K562 (cell line): ENCODE measurements at regions not wholly inside any gene's neighbourhood (a gene's known extent, or its start where the extent isn't known, plus 50 kb on each side); places are given as distances from the start of the nearest gene placed in this dataset.

ENCODE experiments used
- ATAC-seq: fragments of 200-7000 bp; cut with Tn5 transposase; 3 replicates; pipeline ENCODE4 v1.9.1; 2020; ENCODE audit warnings: moderate library complexity
- BruUV-seq: library from RNA; stranded (reverse); fragments of 400-500 nt; replicated peaks from 2 replicates; lab custom pipeline; 2021; lab: Mats Ljungman, UMichigan
- CTCF ChIA-PET: fragments of 300-600 bp; formaldehyde crosslinking; extraction: SDS; loops from one replicate; lab custom pipeline; 2021; ENCODE audit warnings: low intra/inter-chr PET ratio; lab: Yijun Ruan, JAX
- POLR2A ChIA-PET: fragments of 300-600, 350-650 bp; sonication (Branson Sonifier 250); formaldehyde crosslinking; extraction: SDS; loops from one replicate; lab custom pipeline; 2021; ENCODE audit warnings: antibody characterized with exemption, inconsistent platforms; lab: Yijun Ruan, JAX
- DNase-seq, 4 experiments: peaks; one replicate each; pipeline versions ENCODE4 v3.0.0 to v3.0.0-alpha.2; 2011 to 2018; ENCODE audit warnings: low spot score in 3 of 4, mixed read lengths in 3 of 4; ENCODE audit errors: extremely low read depth in 1 of 4
- FAIRE-seq: peaks from 2 replicates; lab custom pipeline; 2011; peaks lifted over from hg19 to GRCh38; lab: Jason Lieb, UNC
- H2AFZ ChIP-seq: 2 replicates; pipeline ENCODE4 v1.6.0; 2011; ENCODE audit warnings: low read depth, low read length, control low read depth, inconsistent platforms
- H3K27ac ChIP-seq: fragments of 200-600 bp; 3 replicates; pipeline ENCODE4 v1.8.0; 2011; ENCODE audit warnings: low read depth, mild to moderate bottlenecking, control low read depth, inconsistent platforms, low read length, moderate library complexity, mixed read lengths; ENCODE audit errors: extremely low read depth
- H3K27me3 ChIP-seq, 2 experiments: fragments of 300-600 bp in 1 of 2; 2 replicates in 1 of 2; 3 replicates in 1 of 2; pipeline versions ENCODE4 v1.6.0 to v1.8.0; 2011; ENCODE audit warnings: inconsistent platforms in 2 of 2, low read length in 2 of 2, mild to moderate bottlenecking in 1 of 2, mixed read lengths in 1 of 2, moderate library complexity in 1 of 2; ENCODE audit not compliant: control insufficient read depth in 2 of 2, insufficient read depth in 2 of 2
- H3K36me3 ChIP-seq: fragments of 300-600 bp; 3 replicates; pipeline ENCODE4 v1.8.0; 2011; ENCODE audit warnings: mild to moderate bottlenecking, low read length, inconsistent platforms; ENCODE audit not compliant: control insufficient read depth, insufficient read depth
- H3K4me1 ChIP-seq, 2 experiments: fragments of 200-600 bp in 1 of 2; replicated peaks in 1 of 2; 2 replicates in 1 of 2; 3 replicates in 1 of 2; pipeline versions ENCODE4 v1.5.1 to v1.8.0; 2011; ENCODE audit warnings: inconsistent platforms in 2 of 2, low read length in 2 of 2, mild to moderate bottlenecking in 1 of 2, mixed read lengths in 1 of 2, moderate library complexity in 1 of 2; ENCODE audit not compliant: control insufficient read depth in 2 of 2, insufficient read depth in 2 of 2
- H3K4me2 ChIP-seq: 2 replicates; pipeline ENCODE4 v1.6.1; 2011; ENCODE audit warnings: low read length, control low read depth, inconsistent platforms, mixed read lengths; ENCODE audit not compliant: insufficient read depth
- H3K4me3 ChIP-seq: fragments of 200-600 bp; sonication (generic), shearing (Covaris generic); 2 replicates; pipeline ENCODE4 v1.5.1; 2016; ENCODE audit warnings: control low read depth, inconsistent platforms
- H3K79me2 ChIP-seq: fragments of 200-600 bp; 3 replicates; pipeline ENCODE4 v1.8.0; 2011; ENCODE audit warnings: low read length, inconsistent platforms; ENCODE audit not compliant: control insufficient read depth, insufficient read depth
- H3K9ac ChIP-seq, 2 experiments: 2 replicates each; pipeline versions ENCODE4 v1.6.0 to v1.6.1; 2011; ENCODE audit warnings: low read depth in 2 of 2, low read length in 2 of 2, control low read depth in 1 of 2, inconsistent platforms in 1 of 2, mild to moderate bottlenecking in 1 of 2, mixed read lengths in 1 of 2; ENCODE audit not compliant: insufficient read depth in 1 of 2
- H3K9me1 ChIP-seq: one replicate; pipeline ENCODE4 v1.6.0; 2011; ENCODE audit warnings: inconsistent platforms, mild to moderate bottlenecking, low read length, moderate library complexity; ENCODE audit not compliant: control insufficient read depth, insufficient read depth
- H3K9me3 ChIP-seq: replicated peaks from 2 replicates; pipeline ENCODE4 v1.5.1; 2011; ENCODE audit warnings: low read depth, low read length, inconsistent platforms; ENCODE audit not compliant: control insufficient read depth, insufficient read depth
- H4K20me1 ChIP-seq: replicated peaks from 2 replicates; pipeline ENCODE4 v1.6.1; 2011; ENCODE audit warnings: low read length, inconsistent platforms, mixed read lengths; ENCODE audit not compliant: control insufficient read depth, insufficient read depth
- GABPB1 ChIP-seq: sonication (generic); formaldehyde crosslinking; IDR thresholded peaks from 2 replicates; pipeline ENCODE4 v1.8.0; 2022; ENCODE audit warnings: mild to moderate bottlenecking, missing genetic modification reagents
- HNRNPL ChIP-seq: fragments of 200-400 bp; formaldehyde crosslinking; IDR thresholded peaks from 2 replicates; pipeline ENCODE4 v1.6.1; 2017; ENCODE audit warnings: low read depth, mild to moderate bottlenecking, low read length
- NCOA2 ChIP-seq, 2 experiments: fragments of 450-650 bp; IDR thresholded peaks; 2 replicates each; pipeline ENCODE4 v1.6.1; 2018; ENCODE audit warnings: mild to moderate bottlenecking in 2 of 2, moderate library complexity in 1 of 2; ENCODE audit not compliant: partially characterized antibody in 2 of 2
- PHF20 ChIP-seq: fragments of 450-650 bp; IDR thresholded peaks from 2 replicates; pipeline ENCODE4 v1.6.1; 2018; ENCODE audit not compliant: partially characterized antibody
- PTRF ChIP-seq: fragments of 450-650 bp; IDR thresholded peaks from 2 replicates; pipeline ENCODE4 v1.6.1; 2016; ENCODE audit warnings: mild to moderate bottlenecking, missing genetic modification characterization, missing compliant biosample characterization
- PYGO2 ChIP-seq: fragments of 450-650 bp; IDR thresholded peaks from 2 replicates; pipeline ENCODE4 v1.6.1; 2016; ENCODE audit warnings: mild to moderate bottlenecking, missing genetic modification characterization, moderate library complexity, missing compliant biosample characterization
- RBFOX2 ChIP-seq: fragments of 200-400 bp; formaldehyde crosslinking; IDR thresholded peaks from 2 replicates; pipeline ENCODE4 v1.6.1; 2017; ENCODE audit warnings: low read depth, mild to moderate bottlenecking, low read length, moderate library complexity
- TAL1 ChIP-seq: fragments of 450-650 bp; IDR thresholded peaks from 2 replicates; pipeline ENCODE4 v1.6.1; 2016; ENCODE audit warnings: mild to moderate bottlenecking
- ZNF212 ChIP-seq: fragments of 450-650 bp; formaldehyde crosslinking; IDR thresholded peaks from 2 replicates; pipeline ENCODE4 v1.4.0; 2020; ENCODE audit warnings: mild to moderate bottlenecking
- ZNF41 ChIP-seq: fragments of 250-450 bp; sonication (Bioruptor Pico); conservative IDR thresholded peaks from 2 replicates; pipeline ENCODE4 v1.4.0; 2020; ENCODE audit warnings: mild to moderate bottlenecking
- ZNF561 ChIP-seq: fragments of 450-650 bp; formaldehyde crosslinking; conservative IDR thresholded peaks from 2 replicates; pipeline ENCODE4 v1.4.0; 2020; ENCODE audit warnings: mild to moderate bottlenecking, moderate library complexity
- WGBS: fragments of 100-300 bp; shearing (Covaris generic); methylation state at CpG from one replicate; pipeline ENCODE4 v1.1.6; 2016; ENCODE audit warnings: low coverage, mixed read lengths; ENCODE audit not compliant: insufficient coverage; ENCODE audit errors: missing lambda C conversion rate; 5-methylcytosine and 5-hydroxymethylcytosine counted together
- in situ Hi-C: fragments of 300-500 bp; cut with MboI; formaldehyde crosslinking; loops from 4 replicates; pipeline ENCODE4 v1.15.0; 2018; ENCODE audit warnings: inconsistent platforms, mixed read lengths
- intact Hi-C: fragments of 100-400 bp; cut with micrococcal nuclease; formaldehyde crosslinking; loops from 2 replicates; pipeline ENCODE4 v1.14.2; 2022
- TF ChIP-seq, protein P1 (sequence below): fragments of 250-450 bp; sonication (Bioruptor Pico); IDR thresholded peaks from 2 replicates; pipeline ENCODE4 v1.4.0; 2020; ENCODE audit warnings: borderline replicate concordance
- TF ChIP-seq, protein P2 (sequence below): fragments of 450-650 bp; IDR thresholded peaks from 2 replicates; pipeline ENCODE4 v1.6.1; 2016; ENCODE audit warnings: low read depth, mild to moderate bottlenecking, moderate library complexity
- TF ChIP-seq, protein P3 (sequence below): fragments of 250-450 bp; sonication (Bioruptor Pico); IDR thresholded peaks from 2 replicates; pipeline ENCODE4 v1.8.0; 2022; ENCODE audit warnings: inconsistent platforms
- TF ChIP-seq, protein P4 (sequence below), 2 experiments: IDR thresholded peaks in 1 of 2; conservative IDR thresholded peaks in 1 of 2; 2 replicates each; pipeline ENCODE4 v1.6.1; 2016; ENCODE audit warnings: low read depth in 2 of 2, mild to moderate bottlenecking in 1 of 2, missing compliant biosample characterization in 1 of 2, missing genetic modification characterization in 1 of 2, moderate library complexity in 1 of 2
- TF ChIP-seq, protein P5 (sequence below): fragments of 250-450 bp; sonication (Bioruptor Pico); IDR thresholded peaks from 2 replicates; pipeline ENCODE4 v1.4.0; 2020; ENCODE audit warnings: mild to moderate bottlenecking

DNA sequence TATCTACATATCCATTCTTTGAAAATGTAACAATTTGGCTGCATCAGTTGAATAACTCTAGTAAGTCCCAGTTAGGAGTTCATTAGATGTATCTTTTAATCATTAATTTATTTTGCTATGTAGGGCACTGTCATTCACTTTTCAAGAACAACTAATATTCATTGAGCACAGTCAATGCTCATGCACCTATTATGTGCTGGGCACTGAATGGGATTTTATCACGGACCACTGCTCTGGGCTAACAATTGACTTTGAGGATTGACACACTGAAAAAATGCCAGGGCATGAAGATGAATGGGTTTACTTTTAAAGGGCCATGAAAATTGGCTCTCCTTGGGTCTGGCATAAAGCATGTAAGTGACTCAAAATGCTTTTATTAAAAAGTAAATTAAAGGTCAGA, 375.2 kb downstream of the PLPP3 start:
- Histone ChIP-seq H3K27me3 (no peaks in the 10 kb centered on the region), H3K79me2 (no peaks in the 10 kb centered on the region), H3K9ac (no peak overlapping the region), H3K36me3 (no peaks in the 10 kb centered on the region), H3K4me1 (no peaks in the 10 kb centered on the region), H3K9me3 (no peaks in the 10 kb centered on the region), H3K27ac (no peak overlapping the region), H3K9me1 (no peaks in the 10 kb centered on the region), H3K4me3 (no peak overlapping the region), H3K4me2 (no peak overlapping the region), H2AFZ (no peak overlapping the region), H4K20me1 (no peaks in the 10 kb centered on the region)
- BruUV-seq, result no TSS peak
- intact Hi-C loops, result no loop called here
- no peak for ATAC-seq
- POLR2A ChIA-PET, result no interaction called here
- in situ Hi-C loops, result no loop called here
- WGBS, result 0% methylated on average over 1 of the region's 1 CpG
- CTCF ChIA-PET, result no interaction called here
- no peak for DNase-seq
- no peak for FAIRE-seq
- TF ChIP-seq PHF20 (no peak), ZNF212 (CRISPR knock-in tag) (no peak), TAL1 (no peak), PYGO2 (tag) (no peak), HNRNPL (no peak), ZNF41 (CRISPR knock-in tag) (no peak), PTRF (tag) (no peak), NCOA2 (IDR thresholded peaks at IDR 0.05; ENCODE audit: partially characterized antibody in 2 of 2) (no peak), GABPB1 (no peak), ZNF561 (CRISPR knock-in tag) (no peak), RBFOX2 (no peak)
- TF ChIP-seq, protein P1, sequence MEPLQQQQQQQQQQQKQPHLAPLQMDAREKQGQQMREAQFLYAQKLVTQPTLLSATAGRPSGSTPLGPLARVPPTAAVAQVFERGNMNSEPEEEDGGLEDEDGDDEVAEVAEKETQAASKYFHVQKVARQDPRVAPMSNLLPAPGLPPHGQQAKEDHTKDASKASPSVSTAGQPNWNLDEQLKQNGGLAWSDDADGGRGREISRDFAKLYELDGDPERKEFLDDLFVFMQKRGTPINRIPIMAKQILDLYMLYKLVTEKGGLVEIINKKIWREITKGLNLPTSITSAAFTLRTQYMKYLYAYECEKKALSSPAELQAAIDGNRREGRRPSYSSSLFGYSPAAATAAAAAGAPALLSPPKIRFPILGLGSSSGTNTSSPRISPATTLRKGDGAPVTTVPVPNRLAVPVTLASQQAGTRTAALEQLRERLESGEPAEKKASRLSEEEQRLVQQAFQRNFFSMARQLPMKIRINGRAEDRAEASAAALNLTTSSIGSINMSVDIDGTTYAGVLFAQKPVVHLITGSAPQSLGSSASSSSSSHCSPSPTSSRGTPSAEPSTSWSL, result no peak
- TF ChIP-seq, protein P2, sequence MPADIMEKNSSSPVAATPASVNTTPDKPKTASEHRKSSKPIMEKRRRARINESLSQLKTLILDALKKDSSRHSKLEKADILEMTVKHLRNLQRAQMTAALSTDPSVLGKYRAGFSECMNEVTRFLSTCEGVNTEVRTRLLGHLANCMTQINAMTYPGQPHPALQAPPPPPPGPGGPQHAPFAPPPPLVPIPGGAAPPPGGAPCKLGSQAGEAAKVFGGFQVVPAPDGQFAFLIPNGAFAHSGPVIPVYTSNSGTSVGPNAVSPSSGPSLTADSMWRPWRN, result no peak
- TF ChIP-seq, protein P3, sequence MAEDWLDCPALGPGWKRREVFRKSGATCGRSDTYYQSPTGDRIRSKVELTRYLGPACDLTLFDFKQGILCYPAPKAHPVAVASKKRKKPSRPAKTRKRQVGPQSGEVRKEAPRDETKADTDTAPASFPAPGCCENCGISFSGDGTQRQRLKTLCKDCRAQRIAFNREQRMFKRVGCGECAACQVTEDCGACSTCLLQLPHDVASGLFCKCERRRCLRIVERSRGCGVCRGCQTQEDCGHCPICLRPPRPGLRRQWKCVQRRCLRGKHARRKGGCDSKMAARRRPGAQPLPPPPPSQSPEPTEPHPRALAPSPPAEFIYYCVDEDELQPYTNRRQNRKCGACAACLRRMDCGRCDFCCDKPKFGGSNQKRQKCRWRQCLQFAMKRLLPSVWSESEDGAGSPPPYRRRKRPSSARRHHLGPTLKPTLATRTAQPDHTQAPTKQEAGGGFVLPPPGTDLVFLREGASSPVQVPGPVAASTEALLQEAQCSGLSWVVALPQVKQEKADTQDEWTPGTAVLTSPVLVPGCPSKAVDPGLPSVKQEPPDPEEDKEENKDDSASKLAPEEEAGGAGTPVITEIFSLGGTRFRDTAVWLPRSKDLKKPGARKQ (CRISPR knock-in tag), result no peak
- TF ChIP-seq, protein P4, sequence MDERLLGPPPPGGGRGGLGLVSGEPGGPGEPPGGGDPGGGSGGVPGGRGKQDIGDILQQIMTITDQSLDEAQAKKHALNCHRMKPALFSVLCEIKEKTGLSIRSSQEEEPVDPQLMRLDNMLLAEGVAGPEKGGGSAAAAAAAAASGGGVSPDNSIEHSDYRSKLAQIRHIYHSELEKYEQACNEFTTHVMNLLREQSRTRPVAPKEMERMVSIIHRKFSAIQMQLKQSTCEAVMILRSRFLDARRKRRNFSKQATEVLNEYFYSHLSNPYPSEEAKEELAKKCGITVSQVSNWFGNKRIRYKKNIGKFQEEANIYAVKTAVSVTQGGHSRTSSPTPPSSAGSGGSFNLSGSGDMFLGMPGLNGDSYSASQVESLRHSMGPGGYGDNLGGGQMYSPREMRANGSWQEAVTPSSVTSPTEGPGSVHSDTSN (CRISPR knock-in tag; IDR thresholded peaks at IDR 0.05; ENCODE audit: low read depth), result no peak
- TF ChIP-seq, protein P4 (tag; conservative IDR thresholded peaks at IDR 0.05; ENCODE audit: low read depth), result no peak
- TF ChIP-seq, protein P5, sequence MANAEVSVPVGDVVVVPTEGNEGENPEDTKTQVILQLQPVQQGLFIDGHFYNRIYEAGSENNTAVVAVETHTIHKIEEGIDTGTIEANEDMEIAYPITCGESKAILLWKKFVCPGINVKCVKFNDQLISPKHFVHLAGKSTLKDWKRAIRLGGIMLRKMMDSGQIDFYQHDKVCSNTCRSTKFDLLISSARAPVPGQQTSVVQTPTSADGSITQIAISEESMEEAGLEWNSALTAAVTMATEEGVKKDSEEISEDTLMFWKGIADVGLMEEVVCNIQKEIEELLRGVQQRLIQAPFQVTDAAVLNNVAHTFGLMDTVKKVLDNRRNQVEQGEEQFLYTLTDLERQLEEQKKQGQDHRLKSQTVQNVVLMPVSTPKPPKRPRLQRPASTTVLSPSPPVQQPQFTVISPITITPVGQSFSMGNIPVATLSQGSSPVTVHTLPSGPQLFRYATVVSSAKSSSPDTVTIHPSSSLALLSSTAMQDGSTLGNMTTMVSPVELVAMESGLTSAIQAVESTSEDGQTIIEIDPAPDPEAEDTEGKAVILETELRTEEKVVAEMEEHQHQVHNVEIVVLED (CRISPR knock-in tag), result no peak
